Thyroid gland (tissue), 4 donors: ENCODE measurements at regions not wholly inside any gene's neighbourhood (a gene's known extent, or its start where the extent isn't known, plus 50 kb on each side); places are given as distances from the start of the nearest gene placed in this dataset.

Source experiments
- DNase-seq, 2 donors: peaks; one replicate each; pipeline ENCODE4 v3.0.0-alpha.2; 2019
- H3K27ac ChIP-seq, 3 donors: fragments of 200-600 bp; sonication (generic); 1 replicate in 2 of 3; 2 replicates in 1 of 3; pipeline ENCODE4 v1.5.1; 2016 to 2019; ENCODE audit warnings: mild to moderate bottlenecking in 1 of 3, moderate library complexity in 1 of 3
- H3K27me3 ChIP-seq: fragments of 200-600 bp; sonication (generic); one replicate; pipeline ENCODE4 v1.5.1; 2019
- H3K36me3 ChIP-seq, 2 donors: fragments of 200-600 bp; sonication (generic); one replicate each; pipeline ENCODE4 v1.5.1; 2016 to 2019
- H3K4me1 ChIP-seq, 2 donors: fragments of 200-600 bp; sonication (generic); one replicate each; pipeline ENCODE4 v1.5.1; 2017 to 2019
- H3K4me3 ChIP-seq, 3 donors: fragments of 200-600 bp; sonication (generic); replicated peaks in 1 of 3; 1 replicate in 2 of 3; 2 replicates in 1 of 3; pipeline ENCODE4 v1.5.1; 2016; ENCODE audit warnings: mild to moderate bottlenecking in 1 of 3
- H3K9me3 ChIP-seq: fragments of 200-600 bp; sonication (generic); one replicate; pipeline ENCODE4 v1.5.1; 2017
- CTCF ChIP-seq, 6 experiments: fragments of 200-600 bp in 3 of 6; fragments of 450-650 bp in 3 of 6; sonication (generic) in 3 of 6; IDR thresholded peaks; one replicate each; pipeline ENCODE4 v1.5.1; 2016 to 2019; ENCODE audit warnings: antibody characterized with exemption in 6 of 6, mild to moderate bottlenecking in 2 of 6, inconsistent platforms in 1 of 6, moderate library complexity in 1 of 6
- POLR2A ChIP-seq, 2 donors: fragments of 450-650 bp; IDR thresholded peaks; one replicate each; pipeline ENCODE4 v1.6.1; 2017; ENCODE audit warnings: antibody characterized with exemption in 2 of 2, mild to moderate bottlenecking in 2 of 2, moderate library complexity in 1 of 2
- WGBS, 2 donors: methylation state at CpG; one replicate each; pipeline ENCODE4 v1.1.5; 2017; 5-methylcytosine and 5-hydroxymethylcytosine counted together
- intact Hi-C: fragments of 100-400 bp; cut with DNase I; formaldehyde crosslinking; loops from one replicate; pipeline ENCODE4 v1.15.1; 2023

DNA sequence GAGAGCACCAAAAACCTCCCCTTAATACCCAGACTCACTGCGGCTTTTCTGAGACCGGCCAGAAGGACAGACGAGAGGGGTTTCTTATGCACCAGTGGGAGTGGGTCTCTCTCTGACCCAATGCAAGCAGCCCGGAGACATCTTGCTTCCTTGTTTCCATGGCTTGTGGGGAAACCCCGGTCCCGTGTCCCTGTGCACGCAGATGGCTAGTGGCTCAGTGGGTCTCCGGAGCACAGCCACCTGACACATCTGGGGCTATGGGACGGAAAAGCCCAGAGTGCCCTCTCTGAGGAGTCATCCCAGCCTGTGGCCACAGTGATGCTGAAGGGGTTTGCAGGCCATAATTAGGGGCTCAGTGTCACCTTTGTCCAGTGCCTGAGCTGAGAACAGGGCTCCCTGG lies 197.6 kb downstream of the PHETA1 start:
- intact Hi-C loops = no loop called here
- Histone ChIP-seq H3K4me1 (no peaks in the 10 kb centered on the region), H3K27ac (no peak overlapping the region), H3K4me3 (no peak overlapping the region), H3K9me3 (no peaks in the 10 kb centered on the region), H3K27me3 (no peaks in the 10 kb centered on the region), H3K36me3 (no peaks in the 10 kb centered on the region)
- no peak for DNase-seq
- WGBS, 2 donors = 81 to 96% methylated on average over 4 to 9 of the region's 9 CpGs
- TF ChIP-seq POLR2A (IDR thresholded peaks at IDR 0.05) (no peak), CTCF (IDR thresholded peaks at IDR 0.05) (no peak)

- no peaks in the 10 kb centered on the region for H3K4me1 ChIP-seq
- WGBS, 2 donors = 76 to 87% methylated on average over 8 of the region's 8 CpGs
- intact Hi-C loops = no loop called here
Measured at GRCh38 chr12:111170543-111170942, 198.4 kb downstream of the PHETA1 start.

GRCh38 chr12:111169456-111169855 lies 199.4 kb downstream of the PHETA1 start:
- no peak for DNase-seq
- 89 to 90% methylated on average over 13 of the region's 13 CpGs for WGBS, 2 donors
- intact Hi-C loops = no loop called here
- Histone ChIP-seq H3K36me3 (no peaks in the 10 kb centered on the region), H3K4me3 (no peak overlapping the region), H3K4me1 (no peaks in the 10 kb centered on the region), H3K27ac (no peak overlapping the region), H3K27me3 (no peaks in the 10 kb centered on the region), H3K9me3 (no peaks in the 10 kb centered on the region)
- TF ChIP-seq POLR2A (IDR thresholded peaks at IDR 0.05) (no peak), CTCF (IDR thresholded peaks at IDR 0.05) (no peak)

More at GRCh38 chr12:111170543-111170942, 198.4 kb downstream of the PHETA1 start:
- Histone ChIP-seq H3K36me3 (no peaks in the 10 kb centered on the region), H3K27ac (no peak overlapping the region), H3K4me3 (no peak overlapping the region), H3K27me3 (no peaks in the 10 kb centered on the region), H3K9me3 (no peaks in the 10 kb centered on the region)
- no peak for DNase-seq
- TF ChIP-seq CTCF (IDR thresholded peaks at IDR 0.05) (no peak), POLR2A (IDR thresholded peaks at IDR 0.05) (no peak)

DNA sequence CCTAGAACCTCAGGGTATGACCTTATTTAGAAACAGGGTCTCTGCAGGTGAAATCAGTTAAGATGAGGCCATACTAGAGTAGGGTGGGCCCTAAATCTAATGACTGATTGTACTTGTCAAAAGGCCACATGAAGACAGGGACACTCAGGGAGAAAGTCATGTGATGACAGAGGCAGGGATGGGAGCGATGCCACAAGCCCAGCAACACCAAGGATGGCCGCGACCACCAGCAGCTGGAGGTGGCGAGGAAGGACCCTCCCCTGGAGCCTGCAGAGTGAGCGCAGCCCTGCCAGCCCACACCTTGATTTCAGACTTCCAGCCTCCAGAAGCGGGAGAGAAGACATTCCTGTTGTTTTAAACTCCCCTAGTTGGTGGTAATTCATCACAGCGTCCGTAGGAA lies 199.9 kb downstream of the PHETA1 start:
- H3K36me3 ChIP-seq = no peaks in the 10 kb centered on the region
- WGBS, 2 donors = 89 to 90% methylated on average over 7 to 8 of the region's 8 CpGs
- H3K27ac ChIP-seq = no peak overlapping the region
- no peaks in the 10 kb centered on the region for H3K4me1 ChIP-seq
- TF ChIP-seq POLR2A (IDR thresholded peaks at IDR 0.05) (no peak), CTCF (IDR thresholded peaks at IDR 0.05) (no peak)
- no peaks in the 10 kb centered on the region for H3K9me3 ChIP-seq
- DNase-seq = no peak
- H3K27me3 ChIP-seq = no peaks in the 10 kb centered on the region
- intact Hi-C loops = no loop called here
- no peak overlapping the region for H3K4me3 ChIP-seq

DNA sequence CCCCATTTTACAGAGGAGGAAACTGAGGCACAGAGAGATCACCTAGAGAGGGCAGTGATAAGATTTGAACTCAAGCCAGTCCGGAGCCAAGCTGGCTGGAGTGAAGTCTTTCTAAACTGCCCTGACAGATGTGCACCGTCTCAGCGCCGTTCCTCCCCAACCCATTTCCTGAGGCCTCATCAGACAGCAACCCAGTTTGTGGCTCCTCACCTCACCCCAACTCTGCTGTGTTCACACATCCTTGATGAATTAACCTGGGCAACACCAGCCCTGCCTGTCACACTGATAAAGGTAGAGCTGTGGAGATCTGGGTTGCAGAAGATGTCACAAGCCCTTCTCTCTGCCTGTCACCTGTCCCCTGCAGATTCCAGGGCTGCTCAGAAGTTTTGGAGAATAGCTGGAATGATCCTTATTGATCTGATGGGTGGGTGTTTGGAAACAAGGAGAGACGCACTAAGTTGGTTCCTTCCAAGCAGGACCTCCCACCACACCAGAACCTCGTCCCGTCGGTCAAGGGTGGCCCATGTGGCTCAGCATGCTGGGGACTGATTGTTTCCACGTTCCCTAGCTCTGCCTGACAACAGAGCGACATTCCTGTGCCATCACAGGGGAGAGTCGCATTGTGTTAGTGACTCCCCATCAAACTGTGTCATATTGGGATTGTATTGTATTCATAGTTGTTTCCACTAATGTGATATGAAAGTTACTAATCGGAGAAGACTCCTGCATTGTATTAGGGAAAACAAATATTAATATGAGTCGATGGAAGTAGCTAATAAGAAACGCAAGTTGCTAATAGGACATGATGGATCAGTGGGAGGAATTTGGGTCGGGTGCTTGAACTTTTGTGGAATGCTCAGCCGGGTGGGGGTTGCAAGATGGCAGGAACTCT lies 200.6 kb downstream of the PHETA1 start:
- Histone ChIP-seq H3K9me3 (no peaks in the 10 kb centered on the region), H3K27me3 (no peaks in the 10 kb centered on the region), H3K36me3 (no peaks in the 10 kb centered on the region), H3K4me3 (no peak overlapping the region), H3K4me1 (no peaks in the 10 kb centered on the region), H3K27ac (no peak overlapping the region)
- WGBS, 2 donors = 83 to 84% methylated on average over 16 of the region's 16 CpGs
- intact Hi-C loops = no loop called here
- no peak for TF ChIP-seq POLR2A (IDR thresholded peaks at IDR 0.05)
- TF ChIP-seq CTCF (IDR thresholded peaks at IDR 0.05) = no peak
- no peak for DNase-seq
